ENCODE measurements at regions not wholly inside any gene's neighbourhood (a gene's known extent, or its start where the extent isn't known, plus 50 kb on each side); places are given as distances from the start of the nearest gene placed in this dataset.

GRCh38 chr13:69069554-69070133, 1038.0 kb upstream of the ATXN8OS start:
- Histone ChIP-seq H3K4me3 (ENCODE audit: low read depth, low read length) (no peak overlapping the region), H3K36me3 (ENCODE audit: control insufficient read depth, insufficient read depth, low read length) (no peaks in the 10 kb centered on the region), H3K27me3 (ENCODE audit: control insufficient read depth, insufficient read depth, low read length) (no peaks in the 10 kb centered on the region)
- DNase-seq (ENCODE audit: low read depth) = no peak
- TF ChIP-seq CTCF (IDR thresholded peaks at IDR 0.05; ENCODE audit: insufficient read depth, low read length, poor library complexity, severe bottlenecking) = no peak

DNA sequence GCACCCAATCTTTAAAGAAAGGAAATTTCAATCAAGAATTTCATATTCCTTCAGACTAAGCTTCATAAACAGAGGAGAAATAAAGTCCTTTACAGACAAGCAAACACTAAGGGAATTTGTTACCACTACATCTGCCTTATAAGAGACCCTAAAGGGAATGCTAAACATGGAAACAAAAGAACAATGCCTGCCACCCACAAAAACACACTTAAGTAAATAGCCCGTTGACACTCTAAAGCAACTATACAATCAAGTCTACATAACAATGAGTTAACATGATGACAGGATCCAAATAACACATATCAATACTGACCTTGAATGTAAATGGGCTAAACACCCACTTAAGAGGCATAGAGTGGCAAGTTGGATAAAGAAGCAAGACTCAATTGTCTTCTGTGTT, 1056.9 kb upstream of the ATXN8OS start:
- no peak for TF ChIP-seq CTCF (IDR thresholded peaks at IDR 0.05; ENCODE audit: insufficient read depth, low read length, poor library complexity, severe bottlenecking)
- no peak overlapping the region for H3K4me3 ChIP-seq (ENCODE audit: low read depth, low read length)
- no peaks in the 10 kb centered on the region for H3K36me3 ChIP-seq (ENCODE audit: control insufficient read depth, insufficient read depth, low read length)
- H3K27me3 ChIP-seq (ENCODE audit: control insufficient read depth, insufficient read depth, low read length) = no peaks in the 10 kb centered on the region
- DNase-seq (ENCODE audit: low read depth) = no peak

GRCh38 chr13:69044629-69045028, 1063.0 kb upstream of the ATXN8OS start:
- H3K36me3 ChIP-seq (ENCODE audit: control insufficient read depth, insufficient read depth, low read length) = no peaks in the 10 kb centered on the region
- H3K27me3 ChIP-seq (ENCODE audit: control insufficient read depth, insufficient read depth, low read length) = no peaks in the 10 kb centered on the region
- no peak for TF ChIP-seq CTCF (IDR thresholded peaks at IDR 0.05; ENCODE audit: insufficient read depth, low read length, poor library complexity, severe bottlenecking)
- no peak for DNase-seq (ENCODE audit: low read depth)
- H3K4me3 ChIP-seq (ENCODE audit: low read depth, low read length) = no peak overlapping the region

GRCh38 chr13:69040898-69041297, 1066.7 kb upstream of the ATXN8OS start:
- DNase-seq (ENCODE audit: low read depth) = no peak
- no peaks in the 10 kb centered on the region for H3K27me3 ChIP-seq (ENCODE audit: control insufficient read depth, insufficient read depth, low read length)
- no peak for TF ChIP-seq CTCF (IDR thresholded peaks at IDR 0.05; ENCODE audit: insufficient read depth, low read length, poor library complexity, severe bottlenecking)
- no peak overlapping the region for H3K4me3 ChIP-seq (ENCODE audit: low read depth, low read length)
- H3K36me3 ChIP-seq (ENCODE audit: control insufficient read depth, insufficient read depth, low read length) = no peaks in the 10 kb centered on the region

- H3K36me3 ChIP-seq (ENCODE audit: control insufficient read depth, insufficient read depth, low read length) = no peaks in the 10 kb centered on the region
- no peaks in the 10 kb centered on the region for H3K27me3 ChIP-seq (ENCODE audit: control insufficient read depth, insufficient read depth, low read length)
- no peak for TF ChIP-seq CTCF (IDR thresholded peaks at IDR 0.05; ENCODE audit: insufficient read depth, low read length, poor library complexity, severe bottlenecking)
- H3K4me3 ChIP-seq (ENCODE audit: low read depth, low read length) = no peak overlapping the region
- DNase-seq (ENCODE audit: low read depth) = no peak
These were observed 1071.9 kb upstream of the ATXN8OS start for GRCh38 chr13:69035771-69036170.

DNA sequence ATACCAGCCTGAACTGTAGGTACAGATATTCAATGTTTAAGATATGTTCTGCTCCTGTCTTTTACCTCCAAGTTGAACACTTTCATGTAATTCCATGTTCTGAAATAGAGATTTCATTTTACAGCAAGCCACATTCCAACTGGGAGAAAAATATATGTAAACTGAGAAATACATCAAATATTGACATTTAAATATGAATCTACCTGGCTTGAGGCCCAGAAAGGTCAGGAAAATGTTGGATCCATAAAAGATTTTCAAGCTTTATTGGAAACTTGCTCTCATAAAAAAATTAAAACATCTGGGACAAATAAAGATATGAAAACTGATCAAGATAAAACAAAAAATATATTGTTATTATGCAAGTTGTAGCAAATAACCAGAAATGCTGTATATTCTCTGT, 1078.7 kb upstream of the ATXN8OS start:
- DNase-seq (ENCODE audit: low read depth) = no peak
- H3K4me3 ChIP-seq (ENCODE audit: low read depth, low read length) = no peak overlapping the region
- H3K36me3 ChIP-seq (ENCODE audit: control insufficient read depth, insufficient read depth, low read length) = no peaks in the 10 kb centered on the region
- H3K27me3 ChIP-seq (ENCODE audit: control insufficient read depth, insufficient read depth, low read length) = no peaks in the 10 kb centered on the region
- TF ChIP-seq CTCF (IDR thresholded peaks at IDR 0.05; ENCODE audit: insufficient read depth, low read length, poor library complexity, severe bottlenecking) = no peak
